ENCODE measurements at regions not wholly inside any gene's neighbourhood (a gene's known extent, or its start where the extent isn't known, plus 50 kb on each side); places are given as distances from the start of the nearest gene placed in this dataset.

- DNase-seq (ENCODE audit: low read depth in 2 of 2, low spot score in 1 of 2) = no peak
Measured at GRCh38 chr5:74040811-74041491, 415.0 kb downstream of the ARHGEF28 start.

- DNase-seq (ENCODE audit: low read depth in 2 of 2, low spot score in 1 of 2) = no peak
Measured at GRCh38 chr5:74040065-74040551, 414.1 kb downstream of the ARHGEF28 start.

GRCh38 chr5:74037321-74037720, 411.3 kb downstream of the ARHGEF28 start:
- no peak for DNase-seq (ENCODE audit: low read depth in 2 of 2, low spot score in 1 of 2)

GRCh38 chr5:74035521-74035937, 409.5 kb downstream of the ARHGEF28 start:
- DNase-seq (ENCODE audit: low read depth in 2 of 2, low spot score in 1 of 2) = no peak

GRCh38 chr5:74034733-74035132, 408.7 kb downstream of the ARHGEF28 start:
- DNase-seq (ENCODE audit: low read depth in 2 of 2, low spot score in 1 of 2) = no peak

- DNase-seq (ENCODE audit: low read depth in 2 of 2, low spot score in 1 of 2) = no peak
Measured at GRCh38 chr5:74032617-74033016, 406.6 kb downstream of the ARHGEF28 start.

- DNase-seq (ENCODE audit: low read depth in 2 of 2, low spot score in 1 of 2) = no peak
Measured at GRCh38 chr5:74031536-74031935, 405.5 kb downstream of the ARHGEF28 start.

GRCh38 chr5:74030821-74031220, 404.8 kb downstream of the ARHGEF28 start:
- DNase-seq (ENCODE audit: low read depth in 2 of 2, low spot score in 1 of 2) = no peak

GRCh38 chr5:74030371-74030770, 404.4 kb downstream of the ARHGEF28 start:
- no peak for DNase-seq (ENCODE audit: low read depth in 2 of 2, low spot score in 1 of 2)

GRCh38 chr5:74028976-74029375, 403.0 kb downstream of the ARHGEF28 start:
- no peak for DNase-seq (ENCODE audit: low read depth in 2 of 2, low spot score in 1 of 2)

GRCh38 chr5:74028406-74028805, 402.4 kb downstream of the ARHGEF28 start:
- no peak for DNase-seq (ENCODE audit: low read depth in 2 of 2, low spot score in 1 of 2)

GRCh38 chr5:74027732-74028338, 401.8 kb downstream of the ARHGEF28 start:
- DNase-seq (ENCODE audit: low read depth in 2 of 2, low spot score in 1 of 2) = no peak

GRCh38 chr5:74026310-74026709, 400.3 kb downstream of the ARHGEF28 start:
- no peak for DNase-seq (ENCODE audit: low read depth in 2 of 2, low spot score in 1 of 2)

GRCh38 chr5:74021126-74021525, 395.1 kb downstream of the ARHGEF28 start:
- DNase-seq (ENCODE audit: low read depth in 2 of 2, low spot score in 1 of 2) = no peak

- DNase-seq (ENCODE audit: low read depth in 2 of 2, low spot score in 1 of 2) = no peak
Measured at GRCh38 chr5:74020503-74020902, 394.5 kb downstream of the ARHGEF28 start.

- no peak for DNase-seq (ENCODE audit: low read depth in 2 of 2, low spot score in 1 of 2)
Measured at GRCh38 chr5:74019923-74020322, 393.9 kb downstream of the ARHGEF28 start.

- no peak for DNase-seq (ENCODE audit: low read depth in 2 of 2, low spot score in 1 of 2)
Measured at GRCh38 chr5:74017786-74018211, 391.8 kb downstream of the ARHGEF28 start.

- no peak for DNase-seq (ENCODE audit: low read depth in 2 of 2, low spot score in 1 of 2)
Measured at GRCh38 chr5:74017112-74017511, 391.1 kb downstream of the ARHGEF28 start.

GRCh38 chr5:74016373-74016772, 390.4 kb downstream of the ARHGEF28 start:
- DNase-seq (ENCODE audit: low read depth in 2 of 2, low spot score in 1 of 2) = no peak

- no peak for DNase-seq (ENCODE audit: low read depth in 2 of 2, low spot score in 1 of 2)
Measured at GRCh38 chr5:74015716-74016115, 389.7 kb downstream of the ARHGEF28 start.

GRCh38 chr5:74013222-74013621, 387.2 kb downstream of the ARHGEF28 start:
- DNase-seq (ENCODE audit: low read depth in 2 of 2, low spot score in 1 of 2) = no peak

- DNase-seq (ENCODE audit: low read depth in 2 of 2, low spot score in 1 of 2) = no peak
Measured at GRCh38 chr5:74009502-74009901, 383.5 kb downstream of the ARHGEF28 start.

GRCh38 chr5:74007193-74007592, 381.2 kb downstream of the ARHGEF28 start:
- DNase-seq (ENCODE audit: low read depth in 2 of 2, low spot score in 1 of 2) = no peak

Data from stimulated activated CD8-positive, alpha-beta memory T cell treated with anti-CD3 and anti-CD28 coated beads, Interleukin-4, amount 100 ng/mL, for 4 hours (primary cell).